Type B pancreatic cell (in vitro differentiated cells): ENCODE measurements at regions not wholly inside any gene's neighbourhood (a gene's known extent, or its start where the extent isn't known, plus 50 kb on each side); places are given as distances from the start of the nearest gene placed in this dataset.

Experiments used
- DNase-seq: peaks from one replicate; pipeline ENCODE4 v3.0.0; 2021; ENCODE audit warnings: mixed read lengths; ENCODE audit not compliant: unreplicated experiment; ENCODE audit errors: extremely low spot score
- H3K27ac Mint-ChIP-seq: 2 replicates; pipeline ENCODE4 v1.8.0; 2021; ENCODE audit warnings: mild to moderate bottlenecking, mixed read lengths
- H3K27me3 Mint-ChIP-seq: 2 replicates; pipeline ENCODE4 v1.8.0; 2021; ENCODE audit warnings: mixed read lengths
- H3K36me3 Mint-ChIP-seq: 2 replicates; pipeline ENCODE4 v1.8.0; 2021; ENCODE audit warnings: mixed read lengths
- H3K4me1 Mint-ChIP-seq: one replicate; pipeline ENCODE4 v1.8.0; 2021; ENCODE audit warnings: mixed read lengths; ENCODE audit not compliant: unreplicated experiment
- H3K4me3 Mint-ChIP-seq: 2 replicates; pipeline ENCODE4 v1.8.0; 2021; ENCODE audit warnings: mild to moderate bottlenecking, mixed read lengths
- H3K9me3 Mint-ChIP-seq: 2 replicates; pipeline ENCODE4 v1.8.0; 2021; ENCODE audit warnings: mixed read lengths
- CTCF ChIP-seq: fragments of 200-600 bp; sonication (generic); conservative IDR thresholded peaks from 2 replicates; pipeline ENCODE4 v1.5.0; 2021; ENCODE audit warnings: antibody characterized with exemption, mild to moderate bottlenecking

GRCh38 chr21:35641271-35642016 lies 418.9 kb downstream of the SETD4 start:
- Mint-ChIP-seq H3K36me3 (no peaks in the 10 kb centered on the region), H3K9me3 (no peaks in the 10 kb centered on the region), H3K4me1 (no peaks in the 10 kb centered on the region), H3K27ac (no peak overlapping the region), H3K27me3 (peaks cover 53% of the 10 kb centered on the region), H3K4me3 (no peak overlapping the region)
- no peak for DNase-seq
- TF ChIP-seq CTCF, result no peak

DNA sequence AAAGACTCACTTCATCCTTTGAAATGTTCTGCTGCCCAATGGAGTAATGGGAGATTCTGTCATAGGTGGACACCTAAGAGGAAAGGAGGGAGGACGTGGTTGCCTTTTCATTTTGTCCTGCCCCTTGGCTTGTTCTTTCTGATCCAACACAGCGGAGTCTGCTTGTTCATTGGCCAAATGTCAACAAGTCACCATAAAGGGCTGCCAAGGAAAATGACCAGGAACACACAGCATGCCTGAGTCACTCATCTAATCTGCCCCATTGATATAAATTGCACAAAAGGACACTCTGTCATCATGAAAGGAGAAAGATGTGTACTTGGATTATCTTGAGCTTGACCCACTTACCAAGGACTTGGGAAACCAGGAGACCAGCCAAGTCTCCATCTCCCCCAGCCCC lies 422.9 kb downstream of the SETD4 start:
- Mint-ChIP-seq H3K27me3 (peaks cover 48% of the 10 kb centered on the region), H3K9me3 (peaks cover 7% of the 10 kb centered on the region), H3K4me1 (peaks cover 5% of the 10 kb centered on the region), H3K4me3 (no peak overlapping the region), H3K27ac (no peak overlapping the region), H3K36me3 (no peaks in the 10 kb centered on the region)
- no peak for DNase-seq
- TF ChIP-seq CTCF, result no peak

GRCh38 chr21:35635994-35636393 lies 424.3 kb downstream of the SETD4 start:
- Mint-ChIP-seq H3K27me3 (peaks cover 48% of the 10 kb centered on the region), H3K27ac (no peak overlapping the region), H3K4me3 (no peak overlapping the region)

DNA sequence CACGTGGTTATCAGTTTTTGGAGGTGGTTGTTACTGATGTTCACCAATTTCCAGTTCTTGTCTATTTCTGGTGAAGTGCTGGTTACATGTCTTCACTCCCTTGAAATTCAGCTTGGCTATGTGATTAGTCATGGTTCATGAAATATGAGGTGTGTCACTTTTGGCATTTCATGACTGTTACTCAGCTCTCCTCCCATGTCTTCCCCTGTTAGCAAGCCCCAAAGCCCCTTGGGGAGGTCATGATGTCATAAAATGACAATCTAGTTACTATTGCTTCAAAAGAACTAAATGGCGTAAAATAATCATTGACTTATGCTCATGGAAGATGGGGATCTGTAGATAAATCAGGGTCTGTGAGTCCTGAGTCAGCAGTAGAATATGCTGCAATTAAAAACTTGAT lies 425.1 kb downstream of the SETD4 start:
- H3K4me1 Mint-ChIP-seq, result peaks cover 5% of the 10 kb centered on the region
- no peak for TF ChIP-seq CTCF
- H3K9me3 Mint-ChIP-seq, result peaks cover 7% of the 10 kb centered on the region
- no peak overlapping the region for H3K4me3 Mint-ChIP-seq
- no peaks in the 10 kb centered on the region for H3K36me3 Mint-ChIP-seq
- H3K27me3 Mint-ChIP-seq, result peaks cover 42% of the 10 kb centered on the region
- no peak overlapping the region for H3K27ac Mint-ChIP-seq
- no peak for DNase-seq

More at GRCh38 chr21:35635994-35636393, 424.3 kb downstream of the SETD4 start:
- DNase-seq, result no peak
- H3K4me1 Mint-ChIP-seq, result peaks cover 5% of the 10 kb centered on the region
- H3K36me3 Mint-ChIP-seq, result no peaks in the 10 kb centered on the region
- H3K9me3 Mint-ChIP-seq, result peaks cover 7% of the 10 kb centered on the region
- TF ChIP-seq CTCF, result no peak

GRCh38 chr21:35633501-35633900 lies 426.8 kb downstream of the SETD4 start:
- no peak overlapping the region for H3K27ac Mint-ChIP-seq
- no peaks in the 10 kb centered on the region for H3K36me3 Mint-ChIP-seq
- no peak overlapping the region for H3K4me3 Mint-ChIP-seq
- H3K4me1 Mint-ChIP-seq, result peaks cover 5% of the 10 kb centered on the region
- DNase-seq, result no peak
- peaks cover 48% of the 10 kb centered on the region for H3K27me3 Mint-ChIP-seq
- no peak for TF ChIP-seq CTCF
- peaks cover 7% of the 10 kb centered on the region for H3K9me3 Mint-ChIP-seq
